Astrocyte of the spinal cord (primary cell): ENCODE measurements at regions not wholly inside any gene's neighbourhood (a gene's known extent, or its start where the extent isn't known, plus 50 kb on each side); places are given as distances from the start of the nearest gene placed in this dataset.

Experiments used
- DNase-seq: peaks from one replicate; pipeline ENCODE4 v3.0.0; 2011; ENCODE audit warnings: low read depth, low spot score
- H3K4me3 ChIP-seq: 2 replicates; pipeline ENCODE4 v1.5.1; 2011; ENCODE audit warnings: low read depth, mild to moderate bottlenecking, low read length, moderate library complexity
- in situ Hi-C: cut with HindIII; loops from 2 replicates; pipeline ENCODE4 v1.10.0; 2017; ENCODE audit warnings: low sequenced_read_pairs
- TF ChIP-seq, protein P1 (sequence below): IDR thresholded peaks from 2 replicates; pipeline ENCODE4 v1.5.1; 2012; ENCODE audit warnings: low read depth, mild to moderate bottlenecking, low read length, inconsistent platforms

DNA sequence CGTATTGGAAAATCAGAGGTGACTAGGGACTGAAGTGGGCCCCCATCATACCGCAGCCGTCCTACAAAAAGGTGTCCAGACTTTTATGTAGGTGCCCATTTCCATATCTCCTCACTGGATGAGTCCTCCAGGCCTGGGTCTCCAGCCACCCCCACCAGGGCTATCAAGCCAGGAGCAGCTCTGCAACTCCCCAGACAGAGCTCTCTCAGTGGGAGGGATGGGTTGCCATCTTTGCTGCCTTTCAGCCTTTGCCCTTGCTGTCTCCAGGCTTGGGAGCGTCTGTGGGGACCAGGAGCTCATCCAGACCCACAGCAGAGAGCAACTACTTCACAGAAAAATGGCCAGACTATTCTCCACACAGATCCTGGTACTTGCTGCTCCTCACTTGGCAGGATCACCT is 802.7 kb upstream of the IGFBP3 start:
- in situ Hi-C loops, result no loop called here
- no peak for DNase-seq
- TF ChIP-seq, protein P1, sequence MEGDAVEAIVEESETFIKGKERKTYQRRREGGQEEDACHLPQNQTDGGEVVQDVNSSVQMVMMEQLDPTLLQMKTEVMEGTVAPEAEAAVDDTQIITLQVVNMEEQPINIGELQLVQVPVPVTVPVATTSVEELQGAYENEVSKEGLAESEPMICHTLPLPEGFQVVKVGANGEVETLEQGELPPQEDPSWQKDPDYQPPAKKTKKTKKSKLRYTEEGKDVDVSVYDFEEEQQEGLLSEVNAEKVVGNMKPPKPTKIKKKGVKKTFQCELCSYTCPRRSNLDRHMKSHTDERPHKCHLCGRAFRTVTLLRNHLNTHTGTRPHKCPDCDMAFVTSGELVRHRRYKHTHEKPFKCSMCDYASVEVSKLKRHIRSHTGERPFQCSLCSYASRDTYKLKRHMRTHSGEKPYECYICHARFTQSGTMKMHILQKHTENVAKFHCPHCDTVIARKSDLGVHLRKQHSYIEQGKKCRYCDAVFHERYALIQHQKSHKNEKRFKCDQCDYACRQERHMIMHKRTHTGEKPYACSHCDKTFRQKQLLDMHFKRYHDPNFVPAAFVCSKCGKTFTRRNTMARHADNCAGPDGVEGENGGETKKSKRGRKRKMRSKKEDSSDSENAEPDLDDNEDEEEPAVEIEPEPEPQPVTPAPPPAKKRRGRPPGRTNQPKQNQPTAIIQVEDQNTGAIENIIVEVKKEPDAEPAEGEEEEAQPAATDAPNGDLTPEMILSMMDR, result no peak
- H3K4me3 ChIP-seq, result no peak overlapping the region

DNA sequence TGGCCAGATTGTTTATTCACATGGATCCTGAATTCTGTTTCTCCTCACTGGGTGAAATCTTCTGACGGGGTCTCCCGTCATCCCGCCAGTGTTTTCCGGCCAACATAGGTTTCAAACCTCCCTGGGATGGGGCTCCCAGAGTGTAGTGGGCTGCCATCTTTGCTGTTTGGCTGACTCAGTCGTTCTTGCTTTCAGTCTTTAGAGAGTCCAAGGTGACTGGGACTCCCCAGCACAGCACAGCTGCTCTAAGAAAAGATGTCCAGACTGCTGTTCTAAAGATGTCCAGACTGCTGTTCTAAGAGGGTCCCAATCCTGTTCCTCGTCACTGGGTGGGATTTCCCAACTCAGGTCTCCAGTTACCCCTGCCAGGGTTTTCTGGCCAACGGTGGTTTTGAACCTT is 801.9 kb upstream of the IGFBP3 start:
- in situ Hi-C loops, result no loop called here

DNA sequence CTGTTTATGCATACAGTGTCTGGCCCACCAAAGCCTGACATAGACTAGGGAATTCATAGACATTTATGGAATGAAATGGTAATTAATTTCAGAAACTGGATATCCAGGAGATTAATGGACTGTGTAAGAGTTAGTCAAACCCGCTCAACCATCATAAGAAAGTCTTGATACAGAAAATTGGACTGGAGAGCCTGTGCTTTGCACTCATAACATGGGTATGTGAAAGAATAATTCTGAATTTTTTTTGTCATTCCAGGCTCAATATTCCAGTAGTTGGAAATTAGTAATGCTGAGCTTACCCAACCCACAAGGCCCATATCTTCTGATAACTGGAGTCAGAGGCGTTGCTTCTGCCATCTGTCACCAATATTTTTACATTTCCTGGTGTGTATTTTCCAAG is 799.7 kb upstream of the IGFBP3 start:
- TF ChIP-seq, protein P1, result no peak
- no peak for DNase-seq
- in situ Hi-C loops, result no loop called here
- H3K4me3 ChIP-seq, result no peak overlapping the region

More for the DNA sequence above, 801.9 kb upstream of the IGFBP3 start:
- no peak for DNase-seq
- TF ChIP-seq, protein P1, result no peak
- H3K4me3 ChIP-seq, result no peak overlapping the region

DNA sequence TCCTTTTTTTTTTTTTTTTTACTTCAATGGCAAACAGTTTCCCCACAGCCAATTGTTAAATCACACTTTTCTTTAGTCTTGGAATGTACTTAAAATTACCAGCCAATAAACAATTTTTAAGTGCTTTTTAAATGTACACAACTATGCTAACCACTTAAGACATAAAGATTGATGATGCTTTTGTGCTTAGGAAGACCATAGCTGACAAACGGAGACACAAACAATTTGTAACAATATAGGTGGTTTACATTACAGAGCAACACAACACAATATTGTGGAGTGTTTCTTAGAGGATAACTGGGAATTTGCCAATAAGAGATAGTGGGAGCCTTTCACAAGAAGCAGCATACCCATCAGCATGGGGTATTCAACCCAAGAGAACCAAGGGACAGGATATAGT is 798.5 kb upstream of the IGFBP3 start:
- no peak for DNase-seq
- no peak overlapping the region for H3K4me3 ChIP-seq
- TF ChIP-seq, protein P1, result no peak
- in situ Hi-C loops, result no loop called here

DNA sequence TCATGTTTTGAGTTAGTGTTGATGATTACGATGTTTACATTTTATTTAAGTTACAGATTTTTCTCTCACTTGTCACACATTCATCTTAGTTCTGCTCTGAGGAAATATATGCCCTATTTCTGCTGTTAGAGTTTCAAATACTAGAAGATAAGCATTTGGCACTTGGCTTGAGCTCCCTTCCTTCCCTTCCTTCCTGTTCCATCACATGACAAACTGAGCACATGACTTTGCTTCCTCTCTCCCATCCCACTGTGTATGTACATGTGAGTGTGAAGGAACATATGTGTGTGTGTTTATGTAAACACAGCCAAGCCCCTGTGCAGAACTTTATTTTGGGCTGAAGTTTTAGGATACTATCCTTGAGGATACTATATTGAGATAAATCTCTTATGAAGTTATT is 795.9 kb upstream of the IGFBP3 start:
- TF ChIP-seq, protein P1, result no peak
- in situ Hi-C loops, result no loop called here
- DNase-seq, result no peak
- H3K4me3 ChIP-seq, result no peak overlapping the region

DNA sequence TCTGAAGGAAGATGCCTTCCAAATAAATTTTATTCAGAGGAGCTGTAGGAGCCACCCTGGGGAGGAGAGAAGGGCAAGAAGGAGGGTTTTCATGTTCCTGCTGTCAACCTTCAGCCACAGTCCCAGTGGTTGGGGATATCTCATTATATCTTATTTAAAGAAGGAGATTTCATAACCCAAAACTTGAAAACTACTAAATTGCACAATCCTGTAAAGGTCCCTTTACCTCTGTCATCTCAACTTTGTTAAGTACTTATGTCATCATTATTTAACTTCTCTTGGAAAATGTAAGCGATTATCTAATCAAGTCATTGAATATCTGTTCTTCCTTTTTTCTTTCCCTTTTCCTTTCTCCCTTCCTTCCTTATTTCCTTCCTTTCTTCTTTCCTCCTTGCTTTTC is 794.5 kb upstream of the IGFBP3 start:
- TF ChIP-seq, protein P1, result no peak
- in situ Hi-C loops, result no loop called here
- no peak for DNase-seq
- no peak overlapping the region for H3K4me3 ChIP-seq

DNA sequence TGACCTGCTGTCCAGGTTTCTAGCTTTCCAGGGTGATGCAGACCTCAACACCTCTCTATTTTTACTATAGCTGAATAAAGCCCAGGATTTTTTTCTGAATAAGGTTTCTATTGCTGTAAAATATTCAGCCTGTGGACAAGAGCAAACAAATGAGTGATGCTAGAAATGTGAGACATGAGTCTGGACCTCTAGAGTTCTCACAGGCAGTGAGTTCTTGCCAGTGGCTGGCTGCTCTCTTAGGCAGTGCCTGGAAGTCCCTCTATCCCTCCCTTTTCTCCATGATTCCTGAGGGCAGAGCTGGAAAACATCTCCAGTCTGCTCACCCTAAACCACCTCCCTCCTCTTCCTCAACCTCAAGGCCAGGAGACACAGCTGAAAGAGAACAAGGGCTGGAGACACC is 793.8 kb upstream of the IGFBP3 start:
- no peak overlapping the region for H3K4me3 ChIP-seq
- TF ChIP-seq, protein P1, result no peak
- DNase-seq, result no peak
- in situ Hi-C loops, result no loop called here
